ENCODE measurements at regions not wholly inside any gene's neighbourhood (a gene's known extent, or its start where the extent isn't known, plus 50 kb on each side); places are given as distances from the start of the nearest gene placed in this dataset.

GRCh38 chr14:81927070-81927469 is 393.4 kb upstream of the SEL1L start:
- CTCF ChIA-PET: interaction anchor here (0.9 to 1.2 kb wide), 3 partner anchors 65 to 361 kb away, joined by 4 to 6 read pairs (median 5); no protein-coding TSS in a partner anchor
- H3K9me3 ChIP-seq: no peaks in the 10 kb centered on the region

DNA sequence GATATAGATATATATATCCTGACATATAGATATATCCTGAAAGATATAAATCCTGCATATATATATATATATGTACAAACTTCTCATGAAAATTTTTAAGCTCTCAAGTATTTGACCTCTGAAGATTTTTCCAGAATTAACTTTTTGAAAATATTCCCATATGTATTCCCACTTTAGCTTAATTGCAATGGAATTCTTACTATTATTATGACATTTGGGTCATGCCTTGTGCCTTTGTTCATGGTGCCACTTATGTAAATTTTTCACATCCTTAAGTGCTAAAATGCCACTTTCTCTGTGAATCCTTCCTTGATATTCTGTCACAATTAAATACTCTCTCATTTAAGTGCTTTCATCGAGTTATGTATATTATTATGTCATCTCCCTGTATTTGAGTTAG is 398.2 kb upstream of the SEL1L start:
- DNase-seq: no peak
- intact Hi-C loops (cut with micrococcal nuclease; ENCODE audit: unreplicated experiment): no loop called here
- H3K36me3 ChIP-seq (ENCODE audit: control insufficient read depth, insufficient read depth, low read length): no peaks in the 10 kb centered on the region
- H3K4me1 ChIP-seq: no peaks in the 10 kb centered on the region
- POLR2A ChIA-PET: no interaction called here
- H3K27me3 ChIP-seq (replicated peaks; ENCODE audit: control insufficient read depth, insufficient read depth, low read length): no peaks in the 10 kb centered on the region
- Mint-ChIP-seq H3K4me1 (ENCODE audit: low read depth, unreplicated experiment) (no peaks in the 10 kb centered on the region), H3K27me3 (ENCODE audit: insufficient read depth, unreplicated experiment) (no peaks in the 10 kb centered on the region), H3K36me3 (ENCODE audit: insufficient read depth, unreplicated experiment) (no peaks in the 10 kb centered on the region), H3K4me3 (ENCODE audit: unreplicated experiment) (no peak overlapping the region), H3K9me3 (ENCODE audit: unreplicated experiment) (no peaks in the 10 kb centered on the region), H3K27ac (ENCODE audit: unreplicated experiment) (no peak overlapping the region)
- CTCF ChIA-PET: no interaction called here
- no TSS peak for BruUV-seq (replicated peaks)
- H3K4me3 ChIP-seq (ENCODE audit: low read depth, low read length): no peak overlapping the region
- H3K9me3 ChIP-seq: no peaks in the 10 kb centered on the region
- no peak for TF ChIP-seq CTCF (IDR thresholded peaks at IDR 0.05; ENCODE audit: insufficient read depth in 1 of 2, low read depth in 1 of 2, low read length in 1 of 2, severe bottlenecking in 1 of 2, unreplicated experiment in 1 of 2)

More at GRCh38 chr14:81927070-81927469, 393.4 kb upstream of the SEL1L start:
- H3K9me3 Mint-ChIP-seq (ENCODE audit: unreplicated experiment): no peaks in the 10 kb centered on the region
- intact Hi-C loops (cut with micrococcal nuclease; ENCODE audit: unreplicated experiment): no loop called here
- H3K4me3 Mint-ChIP-seq (ENCODE audit: unreplicated experiment): no peak overlapping the region
- TF ChIP-seq CTCF (IDR thresholded peaks at IDR 0.05; ENCODE audit: insufficient read depth in 1 of 2, low read depth in 1 of 2, low read length in 1 of 2, severe bottlenecking in 1 of 2, unreplicated experiment in 1 of 2): peak in 1 of 2 experiments; percentile 48
- no peaks in the 10 kb centered on the region for H3K4me1 Mint-ChIP-seq (ENCODE audit: low read depth, unreplicated experiment)
- DNase-seq: peak in 1 of 2 experiments; percentile 9
- H3K36me3 Mint-ChIP-seq (ENCODE audit: insufficient read depth, unreplicated experiment): no peaks in the 10 kb centered on the region
- no peaks in the 10 kb centered on the region for H3K27me3 ChIP-seq (replicated peaks; ENCODE audit: control insufficient read depth, insufficient read depth, low read length)
- H3K27me3 Mint-ChIP-seq (ENCODE audit: insufficient read depth, unreplicated experiment): no peaks in the 10 kb centered on the region
- POLR2A ChIA-PET: no interaction called here
- H3K36me3 ChIP-seq (ENCODE audit: control insufficient read depth, insufficient read depth, low read length): no peaks in the 10 kb centered on the region
- no peaks in the 10 kb centered on the region for H3K4me1 ChIP-seq
- no peak overlapping the region for H3K27ac Mint-ChIP-seq (ENCODE audit: unreplicated experiment)
- no TSS peak for BruUV-seq (replicated peaks)
- no peak overlapping the region for H3K4me3 ChIP-seq (ENCODE audit: low read depth, low read length)

GRCh38 chr14:81936348-81936747 is 402.7 kb upstream of the SEL1L start:
- ChIA-PET CTCF (no interaction called here), POLR2A (no interaction called here)
- Mint-ChIP-seq H3K36me3 (ENCODE audit: insufficient read depth, unreplicated experiment) (no peaks in the 10 kb centered on the region), H3K27me3 (ENCODE audit: insufficient read depth, unreplicated experiment) (peaks cover 2% of the 10 kb centered on the region), H3K9me3 (ENCODE audit: unreplicated experiment) (no peaks in the 10 kb centered on the region), H3K27ac (ENCODE audit: unreplicated experiment) (no peak overlapping the region), H3K4me1 (ENCODE audit: low read depth, unreplicated experiment) (no peaks in the 10 kb centered on the region), H3K4me3 (ENCODE audit: unreplicated experiment) (no peak overlapping the region)
- intact Hi-C loops (cut with micrococcal nuclease; ENCODE audit: unreplicated experiment): no loop called here
- no peak for TF ChIP-seq CTCF (IDR thresholded peaks at IDR 0.05; ENCODE audit: insufficient read depth in 1 of 2, low read depth in 1 of 2, low read length in 1 of 2, severe bottlenecking in 1 of 2, unreplicated experiment in 1 of 2)
- no peak for DNase-seq
- Histone ChIP-seq H3K4me1 (no peaks in the 10 kb centered on the region), H3K36me3 (ENCODE audit: control insufficient read depth, insufficient read depth, low read length) (no peaks in the 10 kb centered on the region), H3K4me3 (ENCODE audit: low read depth, low read length) (no peak overlapping the region), H3K27me3 (replicated peaks; ENCODE audit: control insufficient read depth, insufficient read depth, low read length) (no peaks in the 10 kb centered on the region), H3K9me3 (no peaks in the 10 kb centered on the region)
- no TSS peak for BruUV-seq (replicated peaks)

All from Caco-2 (cell line).